Thyroid gland (tissue), 4 donors: ENCODE measurements at regions not wholly inside any gene's neighbourhood (a gene's known extent, or its start where the extent isn't known, plus 50 kb on each side); places are given as distances from the start of the nearest gene placed in this dataset.

Experiments used
- POLR2A ChIP-seq, 2 donors: fragments of 450-650 bp; IDR thresholded peaks; one replicate each; pipeline ENCODE4 v1.6.1; 2017; ENCODE audit warnings: antibody characterized with exemption in 2 of 2, mild to moderate bottlenecking in 2 of 2, moderate library complexity in 1 of 2
- TF ChIP-seq, protein P1 (sequence below), 6 experiments: fragments of 200-600 bp in 3 of 6; fragments of 450-650 bp in 3 of 6; sonication (generic) in 3 of 6; IDR thresholded peaks; one replicate each; pipeline ENCODE4 v1.5.1; 2016 to 2019; ENCODE audit warnings: antibody characterized with exemption in 6 of 6, mild to moderate bottlenecking in 2 of 6, inconsistent platforms in 1 of 6, moderate library complexity in 1 of 6

DNA sequence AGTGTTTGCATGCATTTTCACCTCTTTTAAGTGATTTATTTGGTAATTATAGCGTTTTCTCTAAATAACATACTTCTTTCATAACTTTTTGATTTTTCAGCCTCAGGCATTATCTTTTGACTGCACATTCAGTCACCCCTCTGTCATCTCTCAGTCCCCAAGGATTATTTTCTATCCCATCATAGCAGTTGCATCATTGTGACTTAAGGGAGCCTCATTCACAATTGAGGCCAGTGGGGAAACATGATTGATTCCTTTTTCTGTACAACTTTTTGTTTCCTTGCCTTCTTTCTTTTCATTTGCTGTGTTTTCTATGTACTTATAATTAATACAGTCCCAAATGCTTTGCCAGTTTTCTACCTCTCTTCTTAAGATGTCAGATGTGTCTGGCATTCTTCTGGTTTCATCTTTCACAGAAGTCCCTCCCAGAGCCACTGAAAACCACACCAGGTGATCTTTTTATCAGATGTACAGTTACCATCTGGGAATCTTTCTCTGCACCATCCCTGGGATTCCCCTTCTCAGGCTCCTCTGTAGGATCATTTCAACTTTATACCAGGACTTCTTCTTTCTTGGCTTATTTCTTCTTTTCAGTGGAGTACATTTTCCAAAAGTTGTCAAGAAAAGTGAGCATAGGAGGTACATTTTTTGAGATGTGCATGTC, 151.4 kb downstream of the RAP2B start:
- TF ChIP-seq, protein P1, sequence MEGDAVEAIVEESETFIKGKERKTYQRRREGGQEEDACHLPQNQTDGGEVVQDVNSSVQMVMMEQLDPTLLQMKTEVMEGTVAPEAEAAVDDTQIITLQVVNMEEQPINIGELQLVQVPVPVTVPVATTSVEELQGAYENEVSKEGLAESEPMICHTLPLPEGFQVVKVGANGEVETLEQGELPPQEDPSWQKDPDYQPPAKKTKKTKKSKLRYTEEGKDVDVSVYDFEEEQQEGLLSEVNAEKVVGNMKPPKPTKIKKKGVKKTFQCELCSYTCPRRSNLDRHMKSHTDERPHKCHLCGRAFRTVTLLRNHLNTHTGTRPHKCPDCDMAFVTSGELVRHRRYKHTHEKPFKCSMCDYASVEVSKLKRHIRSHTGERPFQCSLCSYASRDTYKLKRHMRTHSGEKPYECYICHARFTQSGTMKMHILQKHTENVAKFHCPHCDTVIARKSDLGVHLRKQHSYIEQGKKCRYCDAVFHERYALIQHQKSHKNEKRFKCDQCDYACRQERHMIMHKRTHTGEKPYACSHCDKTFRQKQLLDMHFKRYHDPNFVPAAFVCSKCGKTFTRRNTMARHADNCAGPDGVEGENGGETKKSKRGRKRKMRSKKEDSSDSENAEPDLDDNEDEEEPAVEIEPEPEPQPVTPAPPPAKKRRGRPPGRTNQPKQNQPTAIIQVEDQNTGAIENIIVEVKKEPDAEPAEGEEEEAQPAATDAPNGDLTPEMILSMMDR (IDR thresholded peaks at IDR 0.05), result no peak
- no peak for TF ChIP-seq POLR2A (IDR thresholded peaks at IDR 0.05)
